H9 (cell line): ENCODE measurements at regions not wholly inside any gene's neighbourhood (a gene's known extent, or its start where the extent isn't known, plus 50 kb on each side); places are given as distances from the start of the nearest gene placed in this dataset.

Source experiments
- DNase-seq: peaks from one replicate; pipeline ENCODE4 v3.0.0-alpha.2; 2017
- H2AFZ ChIP-seq: one replicate; pipeline ENCODE4 v1.6.1; 2013; ENCODE audit warnings: mild to moderate bottlenecking, low read length, control low read depth, moderate library complexity
- H2AK5ac ChIP-seq: 2 replicates; pipeline ENCODE4 v1.6.1; 2013; ENCODE audit warnings: low read length, control low read depth, mixed read lengths; ENCODE audit not compliant: insufficient read length
- H2BK120ac ChIP-seq: one replicate; pipeline ENCODE4 v1.6.1; 2013; ENCODE audit warnings: low read depth, mild to moderate bottlenecking, low read length, control low read depth, inconsistent platforms; ENCODE audit not compliant: poor library complexity, severe bottlenecking
- H2BK12ac ChIP-seq: 2 replicates; pipeline ENCODE4 v1.6.1; 2013; ENCODE audit warnings: low read length, control low read depth, mixed read lengths, low read depth; ENCODE audit not compliant: insufficient read length
- H2BK15ac ChIP-seq: 2 replicates; pipeline ENCODE4 v1.6.1; 2013; ENCODE audit warnings: low read depth, low read length, control low read depth
- H2BK20ac ChIP-seq: one replicate; pipeline ENCODE4 v1.6.1; 2013; ENCODE audit warnings: low read depth, mild to moderate bottlenecking, low read length, control low read depth, inconsistent platforms; ENCODE audit not compliant: poor library complexity, severe bottlenecking
- H2BK5ac ChIP-seq: 2 replicates; pipeline ENCODE4 v1.6.1; 2013; ENCODE audit warnings: low read length, control low read depth, mixed read lengths; ENCODE audit not compliant: insufficient read length
- H3K14ac ChIP-seq: 2 replicates; pipeline ENCODE4 v1.6.1; 2013; ENCODE audit warnings: low read length, control low read depth; ENCODE audit not compliant: insufficient read depth
- H3K18ac ChIP-seq: 2 replicates; pipeline ENCODE4 v1.6.1; 2013; ENCODE audit warnings: low read depth, mild to moderate bottlenecking, mixed read lengths, low read length, control low read depth; ENCODE audit not compliant: insufficient read length
- H3K23ac ChIP-seq: 2 replicates; pipeline ENCODE4 v1.6.1; 2013; ENCODE audit warnings: low read length, control low read depth, mixed read lengths, low read depth; ENCODE audit not compliant: insufficient read length
- H3K23me2 ChIP-seq: 2 replicates; pipeline ENCODE4 v1.6.1; 2013; ENCODE audit warnings: low read depth, mild to moderate bottlenecking, mixed read lengths, low read length, control low read depth; ENCODE audit not compliant: insufficient read length, poor library complexity, severe bottlenecking
- H3K27ac ChIP-seq: 2 replicates; pipeline ENCODE4 v1.5.1; 2013; ENCODE audit warnings: low read length, control low read depth, mixed read lengths, low read depth; ENCODE audit not compliant: insufficient read length
- H3K27me3 ChIP-seq: 2 replicates; pipeline ENCODE4 v1.6.1; 2013; ENCODE audit warnings: low read length, control low read depth, inconsistent platforms; ENCODE audit not compliant: insufficient read depth
- H3K4ac ChIP-seq: 2 replicates; pipeline ENCODE4 v1.6.1; 2013; ENCODE audit warnings: low read depth, mild to moderate bottlenecking, control low read depth, inconsistent platforms, low read length, moderate library complexity
- H3K4me1 ChIP-seq: 2 replicates; pipeline ENCODE4 v1.6.1; 2013; ENCODE audit warnings: low read length, control low read depth, inconsistent platforms; ENCODE audit not compliant: insufficient read depth
- H3K4me2 ChIP-seq: 2 replicates; pipeline ENCODE4 v1.6.1; 2013; ENCODE audit warnings: low read length, control low read depth, mixed read lengths; ENCODE audit not compliant: insufficient read length, insufficient read depth
- H3K56ac ChIP-seq: 2 replicates; pipeline ENCODE4 v1.6.1; 2013; ENCODE audit warnings: low read depth, mild to moderate bottlenecking, mixed read lengths, low read length, control low read depth; ENCODE audit not compliant: insufficient read length
- H3K79me1 ChIP-seq: 2 replicates; pipeline ENCODE4 v1.6.1; 2013; ENCODE audit warnings: low read depth, mild to moderate bottlenecking, moderate library complexity, low read length, control low read depth, inconsistent platforms; ENCODE audit not compliant: insufficient read depth, poor library complexity, severe bottlenecking
- H3K79me2 ChIP-seq: 2 replicates; pipeline ENCODE4 v1.6.1; 2013; ENCODE audit warnings: low read length, control low read depth, inconsistent platforms; ENCODE audit not compliant: insufficient read depth
- H3K9ac ChIP-seq: 2 replicates; pipeline ENCODE4 v1.6.1; 2013; ENCODE audit warnings: low read length, control low read depth, mixed read lengths; ENCODE audit not compliant: insufficient read length; ENCODE audit errors: extremely low read depth
- H3K9me3 ChIP-seq: one replicate; pipeline ENCODE4 v1.6.1; 2013; ENCODE audit warnings: low read depth, low read length, inconsistent platforms; ENCODE audit not compliant: control insufficient read depth
- H3T11ph ChIP-seq: one replicate; pipeline ENCODE4 v1.6.1; 2013; ENCODE audit warnings: mild to moderate bottlenecking, low read length, control low read depth, inconsistent platforms
- H4K20me1 ChIP-seq: one replicate; pipeline ENCODE4 v1.6.1; 2013; ENCODE audit not compliant: control insufficient read depth, insufficient read length, insufficient read depth
- H4K5ac ChIP-seq: 2 replicates; pipeline ENCODE4 v1.6.1; 2013; ENCODE audit warnings: low read depth, mild to moderate bottlenecking, mixed read lengths, low read length, control low read depth; ENCODE audit not compliant: insufficient read length
- H4K8ac ChIP-seq: replicated peaks from 2 replicates; pipeline ENCODE4 v1.6.1; 2013; ENCODE audit warnings: low read length, control low read depth, mixed read lengths, low read depth; ENCODE audit not compliant: insufficient read length
- H4K91ac ChIP-seq: 2 replicates; pipeline ENCODE4 v1.6.1; 2013; ENCODE audit warnings: low read depth, mild to moderate bottlenecking, moderate library complexity, mixed read lengths, low read length, control low read depth; ENCODE audit not compliant: insufficient read length
- H3K27ac Mint-ChIP-seq, 3 experiments: 2 replicates in 2 of 3; 3 replicates in 1 of 3; pipeline ENCODE4 v1.8.0; 2020 to 2021; ENCODE audit warnings: mixed read lengths in 3 of 3, mild to moderate bottlenecking in 1 of 3, moderate library complexity in 1 of 3
- H3K27me3 Mint-ChIP-seq: 2 replicates; pipeline ENCODE4 v1.8.0; 2021; ENCODE audit warnings: low read depth, mild to moderate bottlenecking, moderate library complexity, mixed read lengths
- H3K36me3 Mint-ChIP-seq, 3 experiments: 2 replicates in 2 of 3; 3 replicates in 1 of 3; pipeline ENCODE4 v1.8.0; 2020 to 2021; ENCODE audit warnings: low read depth in 3 of 3, mixed read lengths in 3 of 3; ENCODE audit not compliant: insufficient read depth in 1 of 3
- H3K4me1 Mint-ChIP-seq, 2 experiments: 2 replicates each; pipeline ENCODE4 v1.8.0; 2020; ENCODE audit warnings: mixed read lengths in 2 of 2
- H3K4me3 Mint-ChIP-seq, 2 experiments: 2 replicates in 1 of 2; 3 replicates in 1 of 2; pipeline ENCODE4 v1.8.0; 2020 to 2021; ENCODE audit warnings: mild to moderate bottlenecking in 2 of 2, mixed read lengths in 2 of 2, moderate library complexity in 1 of 2
- H3K9me3 Mint-ChIP-seq, 2 experiments: 2 replicates in 1 of 2; 3 replicates in 1 of 2; pipeline ENCODE4 v1.8.0; 2020; ENCODE audit warnings: mild to moderate bottlenecking in 2 of 2, mixed read lengths in 2 of 2, moderate library complexity in 1 of 2
- CTCF ChIP-seq: fragments of 200-600 bp; sonication (generic); conservative IDR thresholded peaks from 3 replicates; pipeline ENCODE4 v1.8.0; 2021; ENCODE audit warnings: antibody characterized with exemption, mild to moderate bottlenecking
- WGBS: extraction: QIAGEN DNeasy Blood & Tissue Kit; methylation state at CpG from one replicate; pipeline ENCODE4 v1.1.7; 2013; ENCODE audit warnings: missing lambda C conversion rate, low lambda C conversion rate, mixed read lengths; ENCODE audit not compliant: insufficient read length; ENCODE audit errors: extremely low coverage; 5-methylcytosine and 5-hydroxymethylcytosine counted together

GRCh38 chr14:22334627-22335026 is 254.4 kb downstream of the DAD1 start:
- Histone ChIP-seq H2BK5ac (no peak overlapping the region), H3K4me2 (no peak overlapping the region), H3K23ac (no peak overlapping the region), H2BK120ac (no peak overlapping the region), H4K5ac (no peak overlapping the region), H2BK20ac (no peak overlapping the region), H3K79me2 (no peaks in the 10 kb centered on the region), H3K9ac (no peak overlapping the region), H3K4me1 (peaks cover 9% of the 10 kb centered on the region; the same call in 1 of the 2 replicates), H3K27ac (no peak overlapping the region), H3K56ac (no peak overlapping the region), H2AK5ac (no peak overlapping the region), H3K9me3 (peaks cover 9% of the 10 kb centered on the region), H3T11ph (no peak overlapping the region), H3K79me1 (no peaks in the 10 kb centered on the region), H3K14ac (0 out of 2 replicates have a peak overlapping the region, but pooled peaks have one; percentile 21), H2AFZ (no peak overlapping the region), H3K4ac (no peak overlapping the region), H3K27me3 (no peaks in the 10 kb centered on the region), H2BK12ac (no peak overlapping the region), H4K8ac (no peak overlapping the region), H4K20me1 (no peaks in the 10 kb centered on the region), H3K18ac (peak overlapping the region; percentile 15), H2BK15ac (no peak overlapping the region), H3K23me2 (no peaks in the 10 kb centered on the region), H4K91ac (peak overlapping the region; percentile 9)
- no peak for DNase-seq
- no peak for TF ChIP-seq CTCF
- H3K27ac Mint-ChIP-seq = peak overlapping the region in 2 of 3 experiments; percentile 49 to 82; a peak in 4 of 7 replicates
- peaks cover 4 to 10% (median 5%) of the 10 kb centered on the region in 3 experiments; a peak in 6 of 7 replicates for H3K36me3 Mint-ChIP-seq
- no CpG with 5 or more reads among the region's 4 CpGs for WGBS
- no peaks in the 10 kb centered on the region; the same call in 1 of the 2 replicates for H3K27me3 Mint-ChIP-seq
- peaks cover 9 to 11% of the 10 kb centered on the region in 2 experiments for H3K9me3 Mint-ChIP-seq
- peaks cover 28 to 29% of the 10 kb centered on the region in 2 experiments for H3K4me1 Mint-ChIP-seq
- H3K4me3 Mint-ChIP-seq = no peak overlapping the region
